ENCODE measurements at regions not wholly inside any gene's neighbourhood (a gene's known extent, or its start where the extent isn't known, plus 50 kb on each side); places are given as distances from the start of the nearest gene placed in this dataset.

DNA sequence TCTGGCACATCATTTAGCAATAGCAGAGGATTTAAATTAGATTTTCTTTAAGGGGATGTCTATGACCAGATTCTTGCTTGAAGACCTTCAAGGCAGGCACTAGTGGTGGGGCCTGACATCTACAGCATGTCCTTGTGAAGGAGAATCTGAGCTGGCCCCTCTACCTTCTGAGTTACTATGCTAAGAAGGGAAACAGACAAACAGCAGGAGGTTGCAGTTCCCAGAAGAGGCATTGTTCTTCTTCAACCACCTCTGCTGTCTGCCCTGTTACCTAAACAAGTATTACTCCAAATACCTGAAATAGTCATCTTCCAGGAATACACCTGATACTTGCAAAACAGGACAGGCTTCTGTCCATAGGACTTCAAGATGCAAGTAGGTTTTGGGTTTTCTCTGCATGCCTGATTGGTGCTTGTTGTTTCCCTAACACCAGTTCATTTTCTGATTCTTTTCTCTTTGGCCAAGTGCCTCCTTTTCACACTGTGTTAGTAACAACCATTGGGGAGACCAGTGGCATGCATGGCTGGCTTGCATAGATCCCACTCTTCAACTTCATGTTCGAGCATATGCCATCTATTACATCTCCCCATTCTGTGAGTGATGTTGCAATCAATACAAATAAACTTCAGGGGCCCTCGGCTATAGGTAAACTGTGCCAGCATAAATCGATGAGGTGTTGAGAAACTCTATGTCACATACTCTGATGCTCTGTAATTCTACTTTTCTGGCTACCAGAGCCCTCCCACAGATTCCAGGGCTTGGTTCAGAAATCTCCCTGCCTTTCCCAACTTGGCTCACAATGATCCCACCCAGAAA lies 93.0 kb upstream of the DUSP10 start:
- DNase-seq: no peak

DNA sequence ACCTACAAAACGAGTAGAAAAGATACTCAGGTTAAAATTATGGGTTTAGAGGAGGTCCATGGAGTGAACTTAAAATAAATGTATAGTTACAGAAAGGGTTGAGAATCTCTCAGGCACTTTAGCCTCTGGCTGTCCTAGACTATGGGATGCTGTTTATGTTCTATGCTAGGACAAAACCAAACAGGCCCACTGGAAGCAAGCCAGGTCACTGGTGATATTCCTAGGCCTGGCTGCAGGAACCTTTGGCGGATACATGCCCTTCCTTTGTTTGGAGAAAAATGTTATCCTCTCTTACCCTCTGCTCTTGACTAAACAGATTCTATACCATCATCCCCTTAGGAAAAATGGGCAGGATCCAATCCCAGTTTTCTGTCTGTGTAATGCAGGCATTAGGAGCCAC lies 90.7 kb upstream of the DUSP10 start:
- DNase-seq: no peak

DNA sequence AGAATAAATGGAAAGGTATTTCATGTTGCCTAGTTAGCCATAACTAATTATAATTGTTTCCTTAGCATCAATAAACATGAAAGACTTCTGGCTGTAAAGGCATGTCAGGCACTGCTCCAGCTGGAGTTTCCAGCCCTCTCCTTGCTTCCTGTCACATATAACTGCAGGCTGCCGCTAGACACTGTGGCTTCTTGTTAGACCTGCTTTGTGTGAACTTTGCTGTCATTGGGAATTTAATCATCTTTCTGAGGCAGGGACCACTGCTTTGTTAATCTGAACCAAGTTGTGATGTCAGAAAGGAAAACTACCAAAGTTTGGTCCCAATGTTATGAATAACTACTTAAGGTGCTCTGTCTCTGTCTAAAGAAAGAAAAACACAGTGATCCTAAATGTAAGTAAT lies 90.3 kb upstream of the DUSP10 start:
- DNase-seq: no peak

DNA sequence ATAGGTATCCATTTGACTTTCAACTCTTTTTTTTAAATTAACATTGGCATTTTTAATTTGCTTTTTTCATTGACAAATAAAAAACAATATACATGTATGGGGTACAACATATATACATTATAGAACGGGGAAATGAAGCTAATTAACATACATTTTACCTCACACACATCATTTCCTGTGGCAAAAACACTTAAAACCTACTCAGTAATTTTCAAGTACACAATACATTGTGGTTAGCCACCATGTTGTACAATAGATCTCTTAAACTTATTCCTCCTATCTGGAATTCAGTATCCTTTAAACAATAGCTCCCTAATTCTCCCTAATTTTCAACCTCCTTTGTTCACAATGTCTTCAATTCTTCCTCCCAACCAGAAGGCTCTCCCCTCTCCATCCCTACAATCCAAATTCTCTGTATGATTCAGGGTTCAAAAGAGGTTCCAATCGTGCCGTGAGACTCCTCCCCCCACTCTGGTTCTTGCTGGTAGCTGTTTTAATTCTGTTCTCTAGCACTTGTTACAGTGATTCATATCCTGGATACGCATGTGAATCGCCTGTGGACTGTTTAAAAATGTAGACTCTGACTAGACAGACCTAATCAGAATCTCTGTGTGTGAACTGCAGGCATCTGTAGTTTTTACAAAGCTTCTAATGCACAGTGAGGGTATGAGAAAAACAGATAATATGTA lies 87.6 kb upstream of the DUSP10 start:
- DNase-seq: peak; percentile 49

DNA sequence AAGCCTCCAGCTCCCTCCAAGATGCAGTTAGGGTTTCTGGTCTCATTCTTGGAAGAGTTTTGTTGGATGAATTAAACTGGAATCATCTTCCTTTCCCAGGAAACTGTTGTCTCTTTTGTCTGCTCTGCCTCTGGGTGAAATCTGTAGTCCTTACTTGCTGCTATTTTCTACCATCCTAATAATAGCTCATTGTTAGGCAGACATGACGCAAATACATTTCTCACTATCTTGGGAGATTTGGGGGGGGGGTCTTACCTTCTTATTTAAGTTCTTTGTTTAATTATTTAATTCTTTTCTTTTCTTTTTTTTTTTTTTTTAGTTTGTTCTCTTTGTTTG lies 85.4 kb upstream of the DUSP10 start:
- no peak for DNase-seq

DNA sequence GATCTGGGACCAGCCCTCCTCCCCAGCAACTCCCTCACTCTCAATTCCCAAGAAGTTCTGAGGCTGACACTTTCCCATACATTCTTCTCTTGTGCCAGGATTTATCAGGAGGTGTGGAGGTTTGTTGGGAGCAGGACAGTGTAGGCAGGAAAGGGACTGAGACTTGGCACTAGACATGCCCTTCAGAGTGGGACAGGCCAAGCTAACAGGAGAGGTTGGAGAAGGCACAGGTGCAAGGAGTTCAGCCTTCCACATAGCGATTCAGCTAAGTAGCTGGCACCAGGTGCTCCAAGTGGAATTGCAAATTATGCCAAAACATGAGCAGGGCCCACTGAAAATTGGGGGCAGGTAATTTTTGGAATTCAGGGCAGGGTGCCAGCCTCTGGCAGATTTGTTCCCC lies 83.0 kb upstream of the DUSP10 start:
- no peak for DNase-seq

DNA sequence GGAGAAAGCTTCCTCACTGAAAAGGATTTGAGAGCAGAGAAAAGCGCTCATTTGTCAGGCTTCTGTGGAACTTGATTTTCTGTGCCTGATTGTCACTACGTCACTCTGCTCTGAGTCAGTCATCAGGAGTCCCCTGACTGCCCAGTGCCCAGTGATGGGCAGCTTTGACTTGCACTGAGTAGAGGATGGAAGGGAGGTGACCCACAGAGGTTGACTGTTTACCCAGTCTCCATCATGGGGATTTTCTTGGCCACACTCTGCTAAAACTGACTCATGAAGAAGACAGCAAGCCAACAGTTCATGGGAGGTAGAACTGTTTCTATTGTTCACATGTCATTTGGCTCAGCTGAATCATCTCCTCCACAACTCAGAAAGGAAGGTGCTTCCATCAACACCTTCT lies 82.1 kb upstream of the DUSP10 start:
- DNase-seq: no peak

DNA sequence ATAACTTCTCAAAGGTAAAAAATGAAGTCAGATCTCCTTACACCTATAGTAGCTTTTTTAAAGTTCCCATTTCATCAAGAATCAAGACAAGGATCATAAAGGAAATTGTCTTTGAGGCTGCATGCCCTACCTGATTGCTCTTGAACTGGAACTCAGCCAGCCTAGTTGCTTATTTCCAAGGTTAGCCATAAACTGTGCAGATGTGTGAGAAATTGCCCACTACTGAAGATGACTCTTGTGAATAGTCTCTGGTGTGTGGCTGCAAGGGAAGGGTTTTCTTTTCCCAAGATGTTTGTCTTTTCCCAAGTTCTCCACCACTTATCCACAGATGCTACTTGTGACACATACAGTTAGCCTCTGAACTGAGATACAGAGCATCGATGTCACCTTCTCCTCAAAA lies 81.7 kb upstream of the DUSP10 start:
- no peak for DNase-seq

DNA sequence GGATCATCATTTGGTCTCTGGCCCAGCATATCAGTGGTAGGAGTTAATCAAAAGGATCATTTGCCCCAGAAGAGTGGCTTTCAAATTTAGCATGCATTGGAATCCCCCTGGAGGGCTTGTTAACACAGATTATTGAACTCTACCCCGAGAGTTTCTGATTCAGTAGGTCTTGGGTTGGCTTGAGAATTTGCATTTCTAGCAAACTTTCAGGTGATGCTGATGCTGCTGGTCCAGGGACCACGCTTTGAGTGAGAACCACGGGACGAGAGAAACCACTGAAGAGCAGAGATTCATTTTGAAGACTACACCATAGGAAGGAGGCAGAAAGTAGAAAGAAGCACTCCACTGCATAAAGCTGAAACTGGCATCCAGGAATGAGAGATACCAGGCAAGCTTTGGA lies 81.3 kb upstream of the DUSP10 start:
- DNase-seq: no peak

DNA sequence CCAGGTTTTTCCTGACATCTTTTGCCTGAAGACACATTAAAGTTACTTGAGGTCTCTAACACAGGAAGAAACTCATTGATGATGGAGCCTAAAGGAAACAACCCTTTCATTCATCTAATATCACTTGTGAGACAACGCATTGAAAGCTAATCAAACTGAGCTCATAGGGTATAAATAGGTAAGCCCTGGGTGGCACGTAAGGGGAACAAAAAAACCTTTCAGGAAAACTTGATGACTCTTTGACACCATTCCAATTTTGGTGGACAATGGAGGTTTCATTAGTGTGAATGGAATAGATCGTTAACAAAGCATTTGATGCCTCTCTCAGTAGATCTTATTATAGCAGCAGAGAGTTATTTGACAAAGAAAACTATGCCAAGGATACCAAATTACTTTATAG lies 80.7 kb upstream of the DUSP10 start:
- no peak for DNase-seq

DNA sequence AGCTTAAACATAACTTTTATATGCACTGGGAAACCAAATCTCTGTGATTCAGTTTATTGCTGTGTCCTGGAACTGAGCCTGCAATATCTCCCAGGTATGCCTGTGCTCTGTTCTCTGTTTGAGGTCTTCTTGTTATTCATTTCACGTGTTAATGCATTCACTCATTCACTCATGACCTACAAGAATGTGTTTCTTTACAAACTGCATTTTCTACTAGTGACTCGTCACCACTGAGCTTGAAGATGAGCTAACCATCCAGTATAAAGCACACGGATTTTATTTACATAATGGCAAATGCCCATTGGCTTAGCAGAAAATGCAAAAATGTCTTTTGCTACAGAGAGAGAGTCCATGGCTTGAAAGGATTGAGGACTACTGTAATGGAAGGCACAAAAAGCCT lies 75.0 kb upstream of the DUSP10 start:
- DNase-seq: no peak

DNA sequence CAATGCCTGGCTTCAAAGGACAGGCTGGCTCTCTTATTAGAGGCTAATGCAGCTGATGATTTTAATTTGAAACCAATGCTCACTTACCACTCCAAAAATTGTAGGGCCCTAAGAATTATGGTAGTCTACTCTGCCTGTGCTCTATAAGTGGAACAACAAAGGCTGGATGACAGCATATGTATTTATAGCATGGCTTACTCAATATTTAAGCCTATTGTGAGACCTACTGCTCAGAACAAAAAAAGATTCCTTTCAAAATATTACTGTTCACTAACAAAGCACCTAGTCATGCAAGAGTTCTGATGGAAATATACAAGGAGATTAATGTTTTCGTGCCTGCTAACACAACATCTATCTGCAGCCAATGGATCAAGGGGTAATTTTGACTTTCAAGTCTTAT lies 73.8 kb upstream of the DUSP10 start:
- DNase-seq: no peak

DNA sequence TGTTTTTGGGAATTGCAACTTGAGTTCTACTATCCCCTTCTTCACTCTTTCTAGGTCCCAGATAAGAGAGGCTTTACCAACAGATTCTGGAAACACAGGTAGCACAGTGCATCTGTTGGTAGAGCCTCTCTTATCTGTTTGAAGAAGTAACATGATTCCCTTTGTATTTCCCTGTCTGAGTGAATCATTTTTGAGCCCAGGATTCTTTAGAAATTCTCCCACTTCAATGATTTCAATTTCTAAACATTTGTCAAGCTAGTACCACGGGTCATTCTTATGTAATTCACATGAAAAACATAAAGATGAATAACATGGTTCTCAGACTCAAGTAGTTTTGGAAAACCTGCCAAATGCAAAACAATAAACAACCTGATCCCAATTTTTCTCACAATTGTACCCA lies 72.0 kb upstream of the DUSP10 start:
- DNase-seq: no peak

DNA sequence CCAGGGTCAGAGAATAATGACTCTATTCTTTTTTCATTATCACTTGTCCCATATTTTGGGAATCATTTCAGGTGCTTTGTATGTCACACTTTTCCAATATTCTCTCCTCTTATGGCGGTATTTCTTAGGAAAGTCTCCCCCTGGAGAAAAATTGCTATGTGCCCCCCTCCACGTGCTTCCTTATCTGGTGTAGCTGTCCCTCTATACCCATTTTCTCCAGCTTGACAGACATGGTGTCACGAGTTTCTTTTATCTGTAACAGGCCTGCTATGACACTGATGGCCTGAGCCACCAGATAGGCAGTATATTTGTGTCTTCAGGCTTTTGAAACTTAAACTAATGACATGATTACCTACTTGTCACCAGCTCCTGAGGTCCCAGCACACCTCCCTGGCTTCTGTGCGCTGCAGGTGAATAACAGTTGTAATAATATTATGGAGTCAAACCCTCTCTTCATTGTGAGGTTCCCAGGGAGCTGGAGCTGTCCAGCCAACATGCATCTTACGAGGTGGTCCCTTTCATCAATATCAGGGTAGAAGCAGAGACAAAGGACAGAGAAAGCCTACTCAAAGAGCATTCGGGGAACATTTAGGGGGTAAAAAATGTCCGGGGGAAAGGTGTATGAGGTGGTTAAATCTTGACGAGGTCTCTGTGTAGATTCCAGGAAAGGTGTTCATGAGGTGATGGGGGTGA lies 71.2 kb upstream of the DUSP10 start:
- no peak for DNase-seq

DNA sequence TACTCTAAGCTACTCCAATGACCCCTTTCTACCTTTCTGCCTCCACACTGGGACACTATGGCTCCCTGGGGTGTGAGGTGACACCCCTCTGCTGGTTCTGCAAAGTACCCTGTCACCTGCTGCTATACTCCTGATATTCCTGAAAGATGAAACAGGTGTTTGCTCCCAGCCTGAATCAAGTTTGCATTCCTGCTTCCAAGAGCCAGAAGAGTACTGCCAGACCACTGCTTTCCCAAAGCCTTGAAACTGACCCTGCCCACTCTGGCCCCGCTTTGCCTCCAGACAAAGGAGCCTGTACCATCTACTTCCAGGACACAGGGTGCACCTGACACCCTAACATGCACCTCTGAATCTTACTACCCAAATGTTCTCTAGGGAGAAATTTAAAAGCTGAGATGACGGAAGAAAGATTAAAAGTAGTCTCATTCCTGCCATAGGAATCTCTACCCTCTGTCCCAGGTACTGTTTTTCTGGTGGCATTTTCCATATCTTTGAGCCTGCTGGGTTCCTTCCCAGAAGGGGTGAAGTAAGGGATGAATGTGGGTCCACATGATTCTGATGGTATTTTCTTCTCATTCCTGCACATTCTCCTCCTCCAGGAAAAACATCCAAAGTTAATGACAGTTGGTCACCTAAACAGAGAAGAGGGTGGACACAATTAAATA lies 70.3 kb upstream of the DUSP10 start:
- no peak for DNase-seq

DNA sequence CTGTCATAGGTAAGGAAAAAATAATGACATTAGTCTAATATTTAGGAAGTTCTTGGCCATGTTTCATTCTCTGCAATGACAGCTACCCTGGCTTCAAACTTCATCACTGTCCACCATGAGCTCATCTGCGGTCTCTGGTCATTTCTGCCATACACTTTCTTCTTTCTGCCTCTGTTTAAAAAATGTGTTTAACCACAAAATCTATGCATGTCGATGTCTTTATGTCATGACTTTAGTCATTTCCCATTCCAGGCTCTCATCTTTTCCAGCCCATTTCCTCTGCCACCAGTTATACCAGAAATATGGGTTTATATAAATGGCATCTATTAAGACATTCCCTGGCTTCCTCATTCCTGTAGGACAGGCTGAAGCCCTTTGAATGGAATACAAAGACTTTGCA lies 68.5 kb upstream of the DUSP10 start:
- no peak for DNase-seq

DNA sequence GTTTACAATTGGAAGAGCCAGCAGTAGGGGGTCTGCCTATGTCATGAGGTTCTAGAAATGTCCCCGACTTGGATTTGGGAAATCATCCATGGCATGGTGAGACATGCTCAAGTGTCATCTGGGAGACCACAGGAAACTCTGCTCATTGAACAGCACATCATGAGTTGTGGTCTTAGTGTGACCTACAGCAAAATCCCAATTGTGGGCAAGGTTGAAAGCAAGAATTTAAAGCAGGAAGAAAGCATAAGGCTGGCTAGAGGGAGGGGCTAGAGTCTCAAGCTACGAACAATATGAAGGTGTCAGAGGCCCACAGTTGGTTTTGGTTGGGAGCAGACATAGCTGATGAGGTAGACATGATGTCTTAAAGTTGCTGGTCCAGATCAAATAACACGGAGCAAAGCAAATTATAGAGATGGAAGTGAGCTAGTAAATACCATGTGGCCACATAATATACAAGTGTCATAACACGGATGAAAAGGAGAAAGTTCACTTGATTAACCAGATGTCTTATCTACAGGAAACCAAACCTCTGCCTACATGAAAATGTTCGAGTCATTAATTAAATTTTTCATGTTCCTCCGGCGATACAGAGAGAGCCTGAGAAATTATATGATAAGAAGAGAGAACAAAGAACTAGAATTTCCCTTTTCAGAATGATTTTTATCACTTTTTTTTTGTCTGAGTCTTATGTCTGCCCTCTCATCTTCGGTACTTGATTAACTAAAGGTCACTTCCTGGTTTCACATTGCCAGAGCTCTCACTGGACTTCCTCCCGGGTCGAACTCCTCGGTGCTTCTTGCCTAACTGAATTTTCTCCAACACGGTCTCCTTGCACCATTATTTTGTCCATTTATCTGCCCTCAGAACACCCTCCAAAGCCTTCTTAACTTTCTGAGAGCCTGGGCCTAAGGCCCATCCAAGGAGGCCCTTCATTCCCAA lies 67.5 kb upstream of the DUSP10 start:
- no peak for DNase-seq

DNA sequence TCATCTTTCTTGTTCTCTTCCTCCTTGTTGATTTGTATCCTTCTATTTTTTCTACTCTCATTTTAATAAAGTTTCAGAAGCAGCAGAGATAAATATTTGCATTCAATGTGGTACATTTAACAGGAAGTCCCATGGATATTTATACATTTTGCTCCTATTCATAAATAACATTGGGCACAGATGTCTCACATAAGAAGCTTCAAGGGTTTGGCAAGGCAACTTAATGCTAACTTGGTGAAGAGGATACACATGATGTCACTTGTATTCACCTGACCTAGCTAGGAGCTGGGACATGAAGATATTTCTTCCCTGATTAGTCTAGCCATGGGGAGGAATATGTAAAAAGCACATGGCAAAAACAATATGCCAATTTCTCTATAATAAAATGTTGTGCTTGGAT lies 65.1 kb upstream of the DUSP10 start:
- no peak for DNase-seq

DNA sequence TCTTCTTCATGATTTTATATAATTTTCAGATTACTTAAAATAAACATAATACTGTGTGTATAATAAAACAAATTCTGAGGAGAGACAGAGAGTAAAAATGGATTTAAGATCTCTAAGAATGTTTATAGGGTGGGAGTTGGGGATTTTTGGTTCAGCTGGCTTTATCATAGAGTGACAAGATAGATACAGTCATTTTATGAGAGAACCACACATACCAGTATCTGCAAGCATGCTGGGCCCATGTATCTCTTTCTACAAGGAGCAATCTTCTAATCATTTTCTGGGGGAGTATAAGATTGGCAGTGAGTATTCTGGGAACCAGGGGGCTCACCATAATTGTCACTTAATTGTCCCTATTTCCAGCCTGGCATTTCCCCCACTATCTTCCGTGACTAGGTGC lies 64.3 kb upstream of the DUSP10 start:
- DNase-seq: no peak

DNA sequence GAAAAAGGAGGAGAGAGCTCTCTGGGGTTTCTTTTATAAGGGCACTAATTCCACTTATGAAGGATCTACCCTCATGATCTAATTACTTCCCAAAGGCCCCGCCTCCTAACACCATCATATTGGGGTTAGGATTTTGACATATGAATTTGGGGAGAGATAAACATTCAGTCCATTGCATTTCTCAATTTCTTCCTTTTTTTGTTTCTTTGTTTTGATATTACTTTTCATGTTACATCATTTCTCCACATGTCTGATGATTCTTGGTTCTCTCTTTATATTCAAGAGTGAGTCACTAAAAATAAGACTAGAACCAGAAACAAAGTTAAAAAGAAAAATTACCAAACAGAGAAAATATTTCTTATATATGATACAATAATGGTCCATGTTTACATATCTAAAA lies 63.2 kb upstream of the DUSP10 start:
- no peak for DNase-seq

DNA sequence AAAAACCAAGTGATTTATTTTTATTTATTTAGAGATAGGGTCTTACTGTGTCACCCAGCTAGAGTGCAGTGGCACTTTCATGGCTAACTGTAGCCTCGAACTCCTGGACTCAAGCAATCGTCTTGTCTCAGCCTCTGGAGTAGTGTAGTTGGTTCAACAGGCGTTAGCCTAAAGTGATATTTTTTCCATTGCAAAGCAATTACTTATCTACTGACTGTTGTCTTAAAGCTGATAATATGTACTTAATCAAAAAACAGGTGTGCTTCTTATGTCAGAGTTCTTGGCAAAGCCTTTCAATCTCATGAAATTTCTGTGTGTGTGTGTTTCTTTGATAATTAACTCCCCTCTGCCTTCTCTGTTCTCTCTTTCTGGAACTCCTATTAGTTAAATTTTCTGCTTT lies 62.4 kb upstream of the DUSP10 start:
- DNase-seq: no peak

DNA sequence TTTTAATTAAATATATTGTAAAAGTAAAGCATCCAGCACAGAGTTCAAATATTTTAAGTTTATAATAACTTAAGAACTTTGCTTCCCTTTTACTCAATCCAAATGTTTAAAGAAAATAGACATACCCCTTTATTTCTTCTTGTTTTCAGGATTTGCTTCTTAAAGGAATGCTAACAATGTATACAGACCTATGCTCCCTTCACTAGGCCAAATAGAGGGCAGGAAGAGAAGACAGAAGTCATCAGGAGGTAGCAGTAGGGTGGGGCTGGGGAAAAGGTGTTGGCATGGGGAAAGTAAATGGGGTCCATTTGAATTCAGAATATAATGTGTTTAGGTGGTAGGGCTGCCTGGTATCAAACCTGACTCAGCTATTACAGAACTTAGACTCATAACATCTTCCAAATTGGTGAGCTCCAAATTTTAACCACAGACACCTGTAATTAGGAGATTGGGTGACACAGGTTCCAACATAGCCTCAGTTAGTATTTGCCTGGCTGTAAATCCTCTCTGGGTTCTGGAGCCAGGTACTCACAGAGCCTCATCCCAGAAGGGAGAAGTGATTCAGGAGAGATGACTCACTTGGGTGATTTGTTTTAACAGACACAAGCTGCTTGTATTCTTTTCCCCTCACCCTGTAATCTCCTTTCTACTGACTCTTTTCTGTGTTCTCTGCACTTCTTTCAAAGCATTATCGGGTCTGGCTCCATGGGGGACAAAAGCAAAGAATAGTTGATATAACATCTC lies 60.1 kb upstream of the DUSP10 start:
- no peak for DNase-seq

Measured in activated CD4-positive, CD25-positive, alpha-beta regulatory T cell treated with anti-CD3 and anti-CD28 coated beads, Interleukin-2, amount 50 U/mL, for 72 hours (primary cell).